ENCODE measurements at regions not wholly inside any gene's neighbourhood (a gene's known extent, or its start where the extent isn't known, plus 50 kb on each side); places are given as distances from the start of the nearest gene placed in this dataset.

DNA sequence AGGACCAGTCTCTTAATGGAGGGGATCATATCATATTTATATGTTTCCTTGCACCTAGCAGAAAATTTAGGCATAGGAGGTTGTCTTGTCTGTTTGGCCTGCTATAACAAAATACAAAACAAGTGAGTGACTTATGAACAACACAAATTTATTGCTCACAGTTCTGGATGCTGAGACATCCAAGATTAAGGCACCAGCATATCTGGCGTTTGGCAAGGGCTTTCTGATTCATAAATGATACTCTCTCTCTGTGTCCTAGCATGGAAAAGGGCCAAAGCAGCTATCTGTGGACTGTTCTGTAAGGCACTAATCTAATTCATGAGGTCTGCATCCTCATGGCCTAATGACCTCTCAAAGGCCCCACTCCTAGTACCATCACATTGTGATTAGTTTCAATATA, 683.0 kb downstream of the NR2F2 start:
- Histone ChIP-seq H3K9me3 (ENCODE audit: control insufficient read depth, insufficient read depth, low read depth, low read length) (no peaks in the 10 kb centered on the region), H3K4me3 (replicated peaks in 1 of 4; ENCODE audit: control extremely low read depth in 1 of 4, insufficient read depth in 1 of 4, low read depth in 3 of 4, low read length in 4 of 4) (no peak overlapping the region), H3K27ac (ENCODE audit: insufficient read depth, low read length) (no peak overlapping the region), H3K9ac (ENCODE audit: insufficient read depth, low read length) (no peak overlapping the region), H3K36me3 (ENCODE audit: control insufficient read depth, insufficient read depth, low read length) (no peaks in the 10 kb centered on the region), H2AFZ (ENCODE audit: low read length) (no peak overlapping the region), H4K20me1 (ENCODE audit: control insufficient read depth, extremely low read depth, insufficient read depth, low read length) (no peaks in the 10 kb centered on the region), H3K4me1 (ENCODE audit: control insufficient read depth, extremely low read depth, insufficient read depth, low read length) (no peaks in the 10 kb centered on the region), H3K79me2 (ENCODE audit: control insufficient read depth, insufficient read depth, low read length) (no peaks in the 10 kb centered on the region), H3K4me2 (ENCODE audit: extremely low read depth, insufficient read depth, low read length) (no peak overlapping the region), H3K27me3 (ENCODE audit: control insufficient read depth, insufficient read depth, low read length) (no peaks in the 10 kb centered on the region)
- DNase-seq (ENCODE audit: low read depth in 2 of 2): no peak
- TF ChIP-seq EZH2 (IDR thresholded peaks at IDR 0.05; ENCODE audit: low read length, missing control alignments): no peak
- no peak for TF ChIP-seq CTCF (conservative IDR thresholded peaks at IDR 0.05 in 1 of 2, IDR thresholded peaks at IDR 0.05 in 1 of 2; ENCODE audit: low read depth in 1 of 2, low read length in 2 of 2)

DNA sequence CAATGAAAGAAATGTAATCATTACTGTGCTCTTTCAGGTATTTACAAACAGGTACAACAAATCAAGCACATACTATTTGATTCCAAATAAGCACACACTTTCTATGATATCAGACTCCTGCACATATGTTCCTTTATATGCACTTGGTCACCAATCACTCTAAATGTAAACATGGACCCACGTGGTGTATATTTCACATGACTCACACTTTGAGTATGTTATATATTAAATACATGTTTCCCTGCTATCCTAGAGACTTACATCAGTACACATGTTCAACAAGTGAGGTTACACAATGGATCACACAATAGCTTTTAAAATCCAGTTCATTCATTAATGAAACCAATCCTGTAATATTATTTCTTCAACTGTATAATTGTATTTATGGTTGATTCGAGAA, 683.5 kb downstream of the NR2F2 start:
- Histone ChIP-seq H3K36me3 (ENCODE audit: control insufficient read depth, insufficient read depth, low read length) (no peaks in the 10 kb centered on the region), H3K4me3 (replicated peaks in 1 of 4; ENCODE audit: control extremely low read depth in 1 of 4, insufficient read depth in 1 of 4, low read depth in 3 of 4, low read length in 4 of 4) (no peak overlapping the region), H4K20me1 (ENCODE audit: control insufficient read depth, extremely low read depth, insufficient read depth, low read length) (no peaks in the 10 kb centered on the region), H3K27ac (ENCODE audit: insufficient read depth, low read length) (no peak overlapping the region), H3K79me2 (ENCODE audit: control insufficient read depth, insufficient read depth, low read length) (no peaks in the 10 kb centered on the region), H3K27me3 (ENCODE audit: control insufficient read depth, insufficient read depth, low read length) (no peaks in the 10 kb centered on the region), H3K9ac (ENCODE audit: insufficient read depth, low read length) (no peak overlapping the region), H2AFZ (ENCODE audit: low read length) (no peak overlapping the region), H3K9me3 (ENCODE audit: control insufficient read depth, insufficient read depth, low read depth, low read length) (no peaks in the 10 kb centered on the region), H3K4me1 (ENCODE audit: control insufficient read depth, extremely low read depth, insufficient read depth, low read length) (no peaks in the 10 kb centered on the region), H3K4me2 (ENCODE audit: extremely low read depth, insufficient read depth, low read length) (no peak overlapping the region)
- peak in 1 of 2 donors; percentile 80 for DNase-seq (ENCODE audit: low read depth in 2 of 2)
- TF ChIP-seq EZH2 (IDR thresholded peaks at IDR 0.05; ENCODE audit: low read length, missing control alignments) (no peak), CTCF (conservative IDR thresholded peaks at IDR 0.05 in 1 of 2, IDR thresholded peaks at IDR 0.05 in 1 of 2; ENCODE audit: low read depth in 1 of 2, low read length in 2 of 2) (no peak)

- H3K9me3 ChIP-seq (ENCODE audit: control insufficient read depth, insufficient read depth, low read depth, low read length): no peaks in the 10 kb centered on the region
- no peaks in the 10 kb centered on the region for H3K36me3 ChIP-seq (ENCODE audit: control insufficient read depth, insufficient read depth, low read length)
- H2AFZ ChIP-seq (ENCODE audit: low read length): no peak overlapping the region
- H4K20me1 ChIP-seq (ENCODE audit: control insufficient read depth, extremely low read depth, insufficient read depth, low read length): no peaks in the 10 kb centered on the region
- H3K27me3 ChIP-seq (ENCODE audit: control insufficient read depth, insufficient read depth, low read length): no peaks in the 10 kb centered on the region
- no peak overlapping the region for H3K27ac ChIP-seq (ENCODE audit: insufficient read depth, low read length)
- H3K79me2 ChIP-seq (ENCODE audit: control insufficient read depth, insufficient read depth, low read length): no peaks in the 10 kb centered on the region
- no peak for DNase-seq (ENCODE audit: low read depth in 2 of 2)
- no peak overlapping the region for H3K4me2 ChIP-seq (ENCODE audit: extremely low read depth, insufficient read depth, low read length)
- TF ChIP-seq CTCF (conservative IDR thresholded peaks at IDR 0.05 in 1 of 2, IDR thresholded peaks at IDR 0.05 in 1 of 2; ENCODE audit: low read depth in 1 of 2, low read length in 2 of 2) (no peak), EZH2 (IDR thresholded peaks at IDR 0.05; ENCODE audit: low read length, missing control alignments) (no peak)
- no peaks in the 10 kb centered on the region for H3K4me1 ChIP-seq (ENCODE audit: control insufficient read depth, extremely low read depth, insufficient read depth, low read length)
- no peak overlapping the region for H3K4me3 ChIP-seq (replicated peaks in 1 of 4; ENCODE audit: control extremely low read depth in 1 of 4, insufficient read depth in 1 of 4, low read depth in 3 of 4, low read length in 4 of 4)
- no peak overlapping the region for H3K9ac ChIP-seq (ENCODE audit: insufficient read depth, low read length)
Observed at GRCh38 chr15:97023488-97023844, 693.0 kb downstream of the NR2F2 start.

All from fibroblast of lung (primary cell).